PC-3 (cell line): ENCODE measurements at regions not wholly inside any gene's neighbourhood (a gene's known extent, or its start where the extent isn't known, plus 50 kb on each side); places are given as distances from the start of the nearest gene placed in this dataset.

Experiments
- ATAC-seq: fragments of 200-7000 bp; cut with Tn5 transposase; 2 replicates; pipeline ENCODE4 v1.9.1; 2020; ENCODE audit warnings: mild to moderate bottlenecking, moderate library complexity
- BruUV-seq: library from RNA; stranded (reverse); fragments of 400-500 nt; replicated peaks from 2 replicates; lab custom pipeline; 2021; lab: Mats Ljungman, UMichigan
- CTCF ChIA-PET: fragments of 300-600 bp; sonication (Branson Sonifier 250); formaldehyde crosslinking; loops from one replicate; lab custom pipeline; 2022; ENCODE audit warnings: antibody characterized with exemption; lab: Charles Lee
- POLR2A ChIA-PET: fragments of 300-600 bp; sonication (Branson Sonifier 250); formaldehyde crosslinking; loops from one replicate; lab custom pipeline; 2022; ENCODE audit warnings: antibody characterized with exemption; ENCODE audit not compliant: unreplicated experiment; lab: Charles Lee
- DNase-seq: peaks from one replicate; pipeline ENCODE4 v3.0.0-alpha.2; 2015
- H2AFZ ChIP-seq: fragments of 300-600 bp; sonication (generic); 2 replicates; pipeline ENCODE4 v1.6.0; 2016; ENCODE audit warnings: antibody characterized with exemption, low read length
- H3F3A ChIP-seq: fragments of 300-600 bp; sonication (generic); one replicate; pipeline ENCODE4 v1.6.0; 2017; ENCODE audit warnings: antibody characterized with exemption, low read length, control low read depth, mild to moderate bottlenecking; ENCODE audit not compliant: unreplicated experiment
- H3K27ac ChIP-seq: fragments of 300-600 bp; sonication (generic); 2 replicates; pipeline ENCODE4 v1.5.1; 2016; ENCODE audit warnings: mild to moderate bottlenecking, low read length
- H3K27me3 ChIP-seq: fragments of 300-600 bp; sonication (generic); 2 replicates; pipeline ENCODE4 v1.6.1; 2016; ENCODE audit warnings: low read length, mixed read lengths
- H3K36me3 ChIP-seq: fragments of 300-600 bp; sonication (generic); 2 replicates; pipeline ENCODE4 v1.6.1; 2016; ENCODE audit warnings: low read depth, mixed run types, low read length, mixed read lengths
- H3K4me1 ChIP-seq: fragments of 300-600 bp; sonication (generic); 2 replicates; pipeline ENCODE4 v1.5.1; 2016; ENCODE audit warnings: low read length; ENCODE audit not compliant: insufficient read depth
- H3K4me2 ChIP-seq: fragments of 300-600 bp; sonication (generic); 2 replicates; pipeline ENCODE4 v1.6.0; 2016; ENCODE audit warnings: low read length
- H3K4me3 ChIP-seq: fragments of 300-600 bp; sonication (generic); 2 replicates; pipeline ENCODE4 v1.5.1; 2016; ENCODE audit warnings: mild to moderate bottlenecking, low read length, mixed read lengths
- H3K79me2 ChIP-seq: fragments of 300-600 bp; sonication (generic); 2 replicates; pipeline ENCODE4 v1.6.1; 2017; ENCODE audit warnings: low read length, mixed read lengths
- H3K9ac ChIP-seq: fragments of 300-600 bp; sonication (generic); 2 replicates; pipeline ENCODE4 v1.6.0; 2016; ENCODE audit warnings: mild to moderate bottlenecking, low read length
- H3K9me2 ChIP-seq: fragments of 300-600 bp; sonication (generic); replicated peaks from 2 replicates; pipeline ENCODE4 v1.6.1; 2016; ENCODE audit warnings: mixed run types, low read length, mixed read lengths
- H3K9me3 ChIP-seq: fragments of 300-600 bp; sonication (generic); 2 replicates; pipeline ENCODE4 v1.6.1; 2016; ENCODE audit warnings: low read length, mixed read lengths
- H4K20me1 ChIP-seq: fragments of 300-600 bp; sonication (generic); 2 replicates; pipeline ENCODE4 v1.6.1; 2016; ENCODE audit warnings: low read length, mixed read lengths
- CTCF ChIP-seq: fragments of 300-600 bp; sonication (generic); conservative IDR thresholded peaks from 2 replicates; pipeline ENCODE4 v1.5.1; 2017; ENCODE audit warnings: antibody characterized with exemption, low read depth, mild to moderate bottlenecking, low read length
- EZH2 ChIP-seq: fragments of 300-600 bp; sonication (generic); IDR thresholded peaks from one replicate; pipeline ENCODE4 v1.6.1; 2017; ENCODE audit warnings: antibody characterized with exemption, mild to moderate bottlenecking, low read length; ENCODE audit not compliant: unreplicated experiment
- EZH2phosphoT487 ChIP-seq: fragments of 300-600 bp; sonication (generic); IDR thresholded peaks from 2 replicates; pipeline ENCODE4 v1.6.1; 2018; ENCODE audit warnings: mild to moderate bottlenecking, antibody characterized with exemption, low read length, borderline replicate concordance
- intact Hi-C: fragments of 100-400 bp; cut with micrococcal nuclease; formaldehyde crosslinking; loops from 2 replicates; pipeline ENCODE4 v1.9.0; 2023

GRCh38 chrX:82041034-82041433 lies 839.1 kb downstream of the SH3BGRL start:
- ATAC-seq (no peak), DNase-seq (no peak)
- no TSS peak for BruUV-seq
- H3K4me1 ChIP-seq, result no peaks in the 10 kb centered on the region
- H3K79me2 ChIP-seq, result no peaks in the 10 kb centered on the region
- H3K9ac ChIP-seq, result no peak overlapping the region
- H3K27me3 ChIP-seq, result no peaks in the 10 kb centered on the region
- no peaks in the 10 kb centered on the region for H3K9me2 ChIP-seq
- H4K20me1 ChIP-seq, result no peaks in the 10 kb centered on the region
- TF ChIP-seq EZH2phosphoT487 (no peak), CTCF (no peak), EZH2 (no peak)
- H3F3A ChIP-seq, result no peaks in the 10 kb centered on the region
- no peak overlapping the region for H3K27ac ChIP-seq
- no peaks in the 10 kb centered on the region for H3K36me3 ChIP-seq
- no peak overlapping the region for H3K4me2 ChIP-seq
- no peaks in the 10 kb centered on the region for H3K9me3 ChIP-seq
- H2AFZ ChIP-seq, result no peak overlapping the region
- CTCF ChIA-PET, result no interaction called here
- no peak overlapping the region for H3K4me3 ChIP-seq
- POLR2A ChIA-PET, result no interaction called here
- intact Hi-C loops, result no loop called here

- TF ChIP-seq EZH2phosphoT487 (no peak), EZH2 (no peak), CTCF (no peak)
- H3K4me1 ChIP-seq, result no peaks in the 10 kb centered on the region
- intact Hi-C loops, result no loop called here
- ATAC-seq, result no peak
- no TSS peak for BruUV-seq
- CTCF ChIA-PET, result no interaction called here
- no peak overlapping the region for H3K27ac ChIP-seq
- no peaks in the 10 kb centered on the region for H3K9me2 ChIP-seq
- POLR2A ChIA-PET, result no interaction called here
- no peaks in the 10 kb centered on the region for H4K20me1 ChIP-seq
- H3K9me3 ChIP-seq, result no peaks in the 10 kb centered on the region
- no peak overlapping the region for H2AFZ ChIP-seq
- no peak overlapping the region for H3K9ac ChIP-seq
- no peak overlapping the region for H3K4me2 ChIP-seq
- no peak for DNase-seq
- no peaks in the 10 kb centered on the region for H3F3A ChIP-seq
- no peak overlapping the region for H3K4me3 ChIP-seq
- no peaks in the 10 kb centered on the region for H3K79me2 ChIP-seq
- no peaks in the 10 kb centered on the region for H3K27me3 ChIP-seq
- no peaks in the 10 kb centered on the region for H3K36me3 ChIP-seq
Observed at GRCh38 chrX:82058728-82059127, 856.8 kb downstream of the SH3BGRL start.

- no peak overlapping the region for H3K4me3 ChIP-seq
- no peak for ATAC-seq
- H3K27me3 ChIP-seq, result no peaks in the 10 kb centered on the region
- no peaks in the 10 kb centered on the region for H3K79me2 ChIP-seq
- no peaks in the 10 kb centered on the region for H3K9me3 ChIP-seq
- H3K27ac ChIP-seq, result no peak overlapping the region
- no TSS peak for BruUV-seq
- H3K36me3 ChIP-seq, result no peaks in the 10 kb centered on the region
- ChIA-PET POLR2A (no interaction called here), CTCF (no interaction called here)
- H3K9ac ChIP-seq, result no peak overlapping the region
- H2AFZ ChIP-seq, result no peak overlapping the region
- H3K4me1 ChIP-seq, result no peaks in the 10 kb centered on the region
- intact Hi-C loops, result no loop called here
- no peaks in the 10 kb centered on the region for H3K9me2 ChIP-seq
- DNase-seq, result no peak
- no peak overlapping the region for H3K4me2 ChIP-seq
- H4K20me1 ChIP-seq, result no peaks in the 10 kb centered on the region
- no peaks in the 10 kb centered on the region for H3F3A ChIP-seq
- no peak for TF ChIP-seq EZH2
- no peak for TF ChIP-seq EZH2phosphoT487
- TF ChIP-seq CTCF, result no peak
Observed at GRCh38 chrX:82070948-82071347, 869.0 kb downstream of the SH3BGRL start.
